Neural cell (in vitro differentiated cells): ENCODE measurements at regions not wholly inside any gene's neighbourhood (a gene's known extent, or its start where the extent isn't known, plus 50 kb on each side); places are given as distances from the start of the nearest gene placed in this dataset.

Experiments used
- H2AFZ ChIP-seq: fragments of 200-600, 300-800 bp; sonication (generic), shearing (Covaris generic); 2 replicates; pipeline ENCODE4 v1.6.0; 2014; ENCODE audit warnings: low read depth, mild to moderate bottlenecking, antibody characterized with exemption, low read length, moderate library complexity
- H3F3A ChIP-seq: fragments of 200-600 bp; shearing (Covaris generic); 2 replicates; pipeline ENCODE4 v1.6.1; 2016; ENCODE audit warnings: mild to moderate bottlenecking, moderate library complexity, mixed read lengths, antibody characterized with exemption, low read length; ENCODE audit not compliant: insufficient read depth, poor library complexity, severe bottlenecking
- H3K27ac ChIP-seq: fragments of 200-600, 300-800 bp; sonication (generic), shearing (Covaris generic); 2 replicates; pipeline ENCODE4 v1.5.1; 2014; ENCODE audit warnings: mild to moderate bottlenecking, low read length, moderate library complexity
- H3K27me3 ChIP-seq: fragments of 300-800, 200-600 bp; sonication (generic), shearing (Covaris generic); 2 replicates; pipeline ENCODE4 v1.6.0; 2014; ENCODE audit warnings: mild to moderate bottlenecking, low read depth, low read length, moderate library complexity; ENCODE audit not compliant: insufficient read depth
- H3K36me3 ChIP-seq: fragments of 300-800, 200-600 bp; sonication (generic), shearing (Covaris generic); 2 replicates; pipeline ENCODE4 v1.5.1; 2014; ENCODE audit warnings: mild to moderate bottlenecking, antibody characterized with exemption, low read length, moderate library complexity; ENCODE audit not compliant: insufficient read depth
- H3K4me2 ChIP-seq: fragments of 300-800, 200-600 bp; sonication (generic), shearing (Covaris generic); 2 replicates; pipeline ENCODE4 v1.6.0; 2014; ENCODE audit warnings: mild to moderate bottlenecking, low read length
- H3K4me3 ChIP-seq: fragments of 300-800, 200-600 bp; sonication (generic), shearing (Covaris generic); 2 replicates; pipeline ENCODE4 v1.5.1; 2014; ENCODE audit warnings: mild to moderate bottlenecking, low read length, moderate library complexity
- H3K79me2 ChIP-seq: fragments of 200-600 bp; shearing (Covaris generic); replicated peaks from 2 replicates; pipeline ENCODE4 v1.6.0; 2014; ENCODE audit warnings: mild to moderate bottlenecking, low read length, moderate library complexity; ENCODE audit not compliant: insufficient read depth
- H3K9ac ChIP-seq: fragments of 300-800, 200-600 bp; sonication (generic), shearing (Covaris generic); 2 replicates; pipeline ENCODE4 v1.6.1; 2016; ENCODE audit warnings: mild to moderate bottlenecking, low read length, mixed read lengths
- H3K9me2 ChIP-seq: fragments of 200-600 bp; shearing (Covaris generic); 2 replicates; pipeline ENCODE4 v1.6.1; 2016; ENCODE audit warnings: mild to moderate bottlenecking, low read length, mixed read lengths; ENCODE audit not compliant: insufficient read depth
- H3K9me3 ChIP-seq: fragments of 200-600, 300-800 bp; sonication (generic), shearing (Covaris generic); 2 replicates; pipeline ENCODE4 v1.6.1; 2016; ENCODE audit warnings: mild to moderate bottlenecking, mixed run types, low read length, moderate library complexity, mixed read lengths
- H4K20me1 ChIP-seq: fragments of 200-600 bp; shearing (Covaris generic); 2 replicates; pipeline ENCODE4 v1.6.1; 2016; ENCODE audit warnings: mild to moderate bottlenecking, mixed run types; ENCODE audit not compliant: insufficient read depth
- EP300 ChIP-seq: fragments of 450-650 bp; conservative IDR thresholded peaks from 2 replicates; pipeline ENCODE4 v1.6.1; 2014; ENCODE audit warnings: antibody characterized with exemption, mild to moderate bottlenecking, moderate library complexity; ENCODE audit not compliant: poor library complexity, severe bottlenecking
- EZH2 ChIP-seq: fragments of 200-600, 300-800 bp; shearing (Covaris generic), sonication (generic); IDR thresholded peaks from 2 replicates; pipeline ENCODE4 v1.6.1; 2014; ENCODE audit warnings: antibody characterized with exemption, low read length, borderline replicate concordance, mild to moderate bottlenecking; ENCODE audit not compliant: insufficient read depth, poor library complexity, severe bottlenecking
- MXI1 ChIP-seq: fragments of 450-650 bp; conservative IDR thresholded peaks from 2 replicates; pipeline ENCODE4 v1.6.1; 2014; ENCODE audit warnings: antibody characterized with exemption, mild to moderate bottlenecking; ENCODE audit not compliant: poor library complexity, severe bottlenecking
- POLR2AphosphoS5 ChIP-seq: IDR thresholded peaks from 2 replicates; pipeline ENCODE4 v1.6.1; 2012
- RAD21 ChIP-seq: fragments of 450-650 bp; conservative IDR thresholded peaks from 2 replicates; pipeline ENCODE4 v1.6.1; 2014; ENCODE audit warnings: antibody characterized with exemption, mild to moderate bottlenecking, moderate library complexity
- SMC3 ChIP-seq: fragments of 450-650 bp; conservative IDR thresholded peaks from 2 replicates; pipeline ENCODE4 v1.6.1; 2014; ENCODE audit warnings: antibody characterized with exemption, mild to moderate bottlenecking, moderate library complexity; ENCODE audit not compliant: poor library complexity
- TAF1 ChIP-seq: IDR thresholded peaks from 2 replicates; pipeline ENCODE4 v1.6.1; 2012; ENCODE audit warnings: low read depth
- TF ChIP-seq, protein P1 (sequence below): fragments of 450-650 bp; IDR thresholded peaks from 2 replicates; pipeline ENCODE4 v1.5.1; 2014; ENCODE audit warnings: antibody characterized with exemption, mild to moderate bottlenecking, moderate library complexity; ENCODE audit not compliant: poor library complexity, severe bottlenecking
- TF ChIP-seq, protein P2 (sequence below): IDR thresholded peaks from 2 replicates; pipeline ENCODE4 v1.6.1; 2012; ENCODE audit warnings: borderline replicate concordance

DNA sequence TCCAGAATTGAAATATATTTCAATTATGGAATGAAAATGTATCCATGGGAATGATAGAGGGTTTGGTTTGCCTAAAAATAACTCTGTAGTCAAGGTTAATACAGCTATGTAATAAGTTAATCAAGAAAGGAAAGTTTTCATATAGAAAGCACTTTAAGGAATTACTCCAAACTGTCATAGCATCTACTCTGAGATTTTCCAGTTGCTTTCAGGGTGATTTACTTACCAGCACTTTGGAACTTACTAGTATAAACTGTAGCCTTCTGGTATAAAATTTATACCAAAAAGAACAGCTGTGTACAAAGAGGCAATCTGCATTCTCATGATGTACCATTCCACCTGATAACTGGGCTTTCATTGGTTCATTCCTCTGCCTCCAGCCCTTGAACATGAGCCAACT is 87.1 kb downstream of the ARF6 start:
- TF ChIP-seq EZH2 (no peak), POLR2AphosphoS5 (no peak), RAD21 (no peak), SMC3 (no peak), EP300 (no peak), TAF1 (no peak), MXI1 (no peak)
- TF ChIP-seq, protein P1, sequence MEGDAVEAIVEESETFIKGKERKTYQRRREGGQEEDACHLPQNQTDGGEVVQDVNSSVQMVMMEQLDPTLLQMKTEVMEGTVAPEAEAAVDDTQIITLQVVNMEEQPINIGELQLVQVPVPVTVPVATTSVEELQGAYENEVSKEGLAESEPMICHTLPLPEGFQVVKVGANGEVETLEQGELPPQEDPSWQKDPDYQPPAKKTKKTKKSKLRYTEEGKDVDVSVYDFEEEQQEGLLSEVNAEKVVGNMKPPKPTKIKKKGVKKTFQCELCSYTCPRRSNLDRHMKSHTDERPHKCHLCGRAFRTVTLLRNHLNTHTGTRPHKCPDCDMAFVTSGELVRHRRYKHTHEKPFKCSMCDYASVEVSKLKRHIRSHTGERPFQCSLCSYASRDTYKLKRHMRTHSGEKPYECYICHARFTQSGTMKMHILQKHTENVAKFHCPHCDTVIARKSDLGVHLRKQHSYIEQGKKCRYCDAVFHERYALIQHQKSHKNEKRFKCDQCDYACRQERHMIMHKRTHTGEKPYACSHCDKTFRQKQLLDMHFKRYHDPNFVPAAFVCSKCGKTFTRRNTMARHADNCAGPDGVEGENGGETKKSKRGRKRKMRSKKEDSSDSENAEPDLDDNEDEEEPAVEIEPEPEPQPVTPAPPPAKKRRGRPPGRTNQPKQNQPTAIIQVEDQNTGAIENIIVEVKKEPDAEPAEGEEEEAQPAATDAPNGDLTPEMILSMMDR: no peak
- TF ChIP-seq, protein P2, sequence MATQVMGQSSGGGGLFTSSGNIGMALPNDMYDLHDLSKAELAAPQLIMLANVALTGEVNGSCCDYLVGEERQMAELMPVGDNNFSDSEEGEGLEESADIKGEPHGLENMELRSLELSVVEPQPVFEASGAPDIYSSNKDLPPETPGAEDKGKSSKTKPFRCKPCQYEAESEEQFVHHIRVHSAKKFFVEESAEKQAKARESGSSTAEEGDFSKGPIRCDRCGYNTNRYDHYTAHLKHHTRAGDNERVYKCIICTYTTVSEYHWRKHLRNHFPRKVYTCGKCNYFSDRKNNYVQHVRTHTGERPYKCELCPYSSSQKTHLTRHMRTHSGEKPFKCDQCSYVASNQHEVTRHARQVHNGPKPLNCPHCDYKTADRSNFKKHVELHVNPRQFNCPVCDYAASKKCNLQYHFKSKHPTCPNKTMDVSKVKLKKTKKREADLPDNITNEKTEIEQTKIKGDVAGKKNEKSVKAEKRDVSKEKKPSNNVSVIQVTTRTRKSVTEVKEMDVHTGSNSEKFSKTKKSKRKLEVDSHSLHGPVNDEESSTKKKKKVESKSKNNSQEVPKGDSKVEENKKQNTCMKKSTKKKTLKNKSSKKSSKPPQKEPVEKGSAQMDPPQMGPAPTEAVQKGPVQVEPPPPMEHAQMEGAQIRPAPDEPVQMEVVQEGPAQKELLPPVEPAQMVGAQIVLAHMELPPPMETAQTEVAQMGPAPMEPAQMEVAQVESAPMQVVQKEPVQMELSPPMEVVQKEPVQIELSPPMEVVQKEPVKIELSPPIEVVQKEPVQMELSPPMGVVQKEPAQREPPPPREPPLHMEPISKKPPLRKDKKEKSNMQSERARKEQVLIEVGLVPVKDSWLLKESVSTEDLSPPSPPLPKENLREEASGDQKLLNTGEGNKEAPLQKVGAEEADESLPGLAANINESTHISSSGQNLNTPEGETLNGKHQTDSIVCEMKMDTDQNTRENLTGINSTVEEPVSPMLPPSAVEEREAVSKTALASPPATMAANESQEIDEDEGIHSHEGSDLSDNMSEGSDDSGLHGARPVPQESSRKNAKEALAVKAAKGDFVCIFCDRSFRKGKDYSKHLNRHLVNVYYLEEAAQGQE: no peak
- Histone ChIP-seq H3K4me3 (no peak overlapping the region), H3K9ac (no peak overlapping the region), H2AFZ (no peak overlapping the region), H3K79me2 (no peaks in the 10 kb centered on the region), H3F3A (no peaks in the 10 kb centered on the region), H3K27me3 (no peaks in the 10 kb centered on the region), H3K9me3 (no peaks in the 10 kb centered on the region), H3K27ac (no peak overlapping the region), H4K20me1 (no peaks in the 10 kb centered on the region), H3K36me3 (no peaks in the 10 kb centered on the region), H3K4me2 (no peak overlapping the region), H3K9me2 (no peaks in the 10 kb centered on the region)

DNA sequence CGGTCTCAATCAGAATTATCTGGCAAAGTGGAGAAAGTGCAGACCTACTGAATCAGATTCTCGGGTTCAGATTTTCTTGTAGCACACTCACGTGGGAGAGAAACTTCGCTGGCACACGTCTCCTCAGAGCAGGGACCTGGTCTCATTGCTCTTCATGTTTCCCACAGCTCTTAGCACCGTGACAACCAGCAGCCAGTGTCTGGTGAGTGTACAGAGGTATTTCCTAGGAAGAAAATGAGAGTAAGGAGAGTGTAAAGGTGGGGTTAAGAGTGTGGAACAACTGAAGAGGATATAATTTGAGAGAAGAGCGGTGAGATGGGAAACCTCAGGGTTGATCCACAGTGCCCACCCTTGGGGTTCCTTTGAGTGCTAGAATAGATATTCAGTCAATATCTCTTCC is 89.2 kb downstream of the ARF6 start:
- Histone ChIP-seq H3K79me2 (no peaks in the 10 kb centered on the region), H2AFZ (no peak overlapping the region), H4K20me1 (no peaks in the 10 kb centered on the region), H3K9me2 (no peaks in the 10 kb centered on the region), H3K4me3 (no peak overlapping the region), H3K9ac (no peak overlapping the region), H3K27me3 (no peaks in the 10 kb centered on the region), H3K27ac (no peak overlapping the region), H3K36me3 (no peaks in the 10 kb centered on the region), H3F3A (no peaks in the 10 kb centered on the region), H3K9me3 (no peaks in the 10 kb centered on the region), H3K4me2 (no peak overlapping the region)
- TF ChIP-seq, protein P1: no peak
- TF ChIP-seq EP300: no peak
- TF ChIP-seq MXI1: no peak
- TF ChIP-seq EZH2: no peak
- TF ChIP-seq POLR2AphosphoS5: no peak
- TF ChIP-seq, protein P2: no peak
- no peak for TF ChIP-seq TAF1
- TF ChIP-seq SMC3: no peak
- TF ChIP-seq RAD21: no peak
